ENCODE measurements at regions not wholly inside any gene's neighbourhood (a gene's known extent, or its start where the extent isn't known, plus 50 kb on each side); places are given as distances from the start of the nearest gene placed in this dataset.

GRCh38 chr5:121292664-121293063, 559.0 kb upstream of the FTMT start:
- TF ChIP-seq EZH2phosphoT487 (IDR thresholded peaks at IDR 0.05) (no peak), EZH2 (IDR thresholded peaks at IDR 0.05) (no peak), CTCF (IDR thresholded peaks at IDR 0.05) (no peak)

All from neural progenitor cell (in vitro differentiated cells).